ENCODE measurements at regions not wholly inside any gene's neighbourhood (a gene's known extent, or its start where the extent isn't known, plus 50 kb on each side); places are given as distances from the start of the nearest gene placed in this dataset.

GRCh38 chr13:62524498-62524897, 1108.8 kb upstream of the PCDH20 start:
- Histone ChIP-seq H3K27me3 (ENCODE audit: control insufficient read depth, insufficient read depth, low read length) (no peaks in the 10 kb centered on the region), H3K9ac (ENCODE audit: low read depth, low read length) (no peak overlapping the region), H3K23ac (ENCODE audit: low read depth, low read length) (no peak overlapping the region), H3K56ac (ENCODE audit: extremely low read depth, insufficient read depth, low read length) (no peak overlapping the region), H3K79me1 (ENCODE audit: low read depth in 1 of 2, low read length in 2 of 2) (no peaks in the 10 kb centered on the region), H3K36me3 (ENCODE audit: control insufficient read depth, insufficient read depth, low read length) (no peaks in the 10 kb centered on the region), H3K4me2 (ENCODE audit: low read depth, low read length) (no peak overlapping the region), H3K18ac (ENCODE audit: low read depth, low read length) (no peak overlapping the region), H3K4me3 (ENCODE audit: insufficient read depth, low read depth, low read length) (no peak overlapping the region), H2BK5ac (ENCODE audit: low read depth, low read length, poor library complexity, severe bottlenecking) (no peak overlapping the region), H3K4me1 (ENCODE audit: control insufficient read depth, insufficient read depth, low read length) (no peaks in the 10 kb centered on the region), H2BK15ac (ENCODE audit: low read depth, low read length) (no peak overlapping the region), H2AK5ac (ENCODE audit: low read depth, low read length) (no peak overlapping the region), H2BK20ac (ENCODE audit: low read depth, low read length) (no peak overlapping the region), H4K91ac (ENCODE audit: insufficient read depth, low read depth, low read length) (no peak overlapping the region), H2BK120ac (ENCODE audit: low read depth, low read length) (no peak overlapping the region), H3K9me3 (ENCODE audit: control insufficient read depth, insufficient read depth, low read length) (no peaks in the 10 kb centered on the region), H2AFZ (replicated peaks; ENCODE audit: low read length, poor library complexity) (no peak overlapping the region), H4K5ac (ENCODE audit: low read depth, low read length) (no peak overlapping the region), H3K9me1 (ENCODE audit: insufficient read depth, low read length) (no peaks in the 10 kb centered on the region), H2AK9ac (replicated peaks; ENCODE audit: low read depth, low read length, poor library complexity) (no peak overlapping the region), H3K14ac (replicated peaks; ENCODE audit: low read depth, low read length) (no peak overlapping the region), H4K8ac (ENCODE audit: low read depth in 2 of 2, low read length in 2 of 2) (no peak overlapping the region), H4K20me1 (ENCODE audit: insufficient read depth, low read length) (no peaks in the 10 kb centered on the region), H3K4ac (ENCODE audit: low read depth, low read length) (no peak overlapping the region), H3K27ac (ENCODE audit: insufficient read depth, low read length) (no peak overlapping the region)
- DNase-seq = no peak
- POLR2A ChIA-PET (ENCODE audit: unreplicated experiment) = no interaction called here
- in situ Hi-C loops (cut with MboI; ENCODE audit: low sequenced_read_pairs) (no loop called here), intact Hi-C loops (cut with micrococcal nuclease) (no loop called here), dilution Hi-C loops (cut with HindIII; ENCODE audit: low sequenced_read_pairs, unreplicated experiment) (no loop called here)
- TF ChIP-seq RAD21 (IDR thresholded peaks at IDR 0.05; ENCODE audit: low read length) = no peak
- no peak for TF ChIP-seq ELK1 (IDR thresholded peaks at IDR 0.05; ENCODE audit: borderline replicate concordance, low read depth, low read length)
- no peak for TF ChIP-seq BHLHE40 (IDR thresholded peaks at IDR 0.05; ENCODE audit: low read depth, low read length)
- no peak for TF ChIP-seq RFX5 (IDR thresholded peaks at IDR 0.05; ENCODE audit: low read depth, low read length)
- TF ChIP-seq FOS (IDR thresholded peaks at IDR 0.05; ENCODE audit: low read depth, low read length) = no peak
- TF ChIP-seq NFE2L2 (IDR thresholded peaks at IDR 0.05; ENCODE audit: low read depth, low read length) = no peak
- TF ChIP-seq USF2 (IDR thresholded peaks at IDR 0.05; ENCODE audit: low read depth, low read length) = no peak
- TF ChIP-seq MAFK (IDR thresholded peaks at IDR 0.05; ENCODE audit: low read depth, low read length) = no peak
- no peak for TF ChIP-seq CTCF (conservative IDR thresholded peaks at IDR 0.05; ENCODE audit: low read depth, low read length)
- TF ChIP-seq MAZ (IDR thresholded peaks at IDR 0.05; ENCODE audit: borderline replicate concordance, low read depth, low read length) = no peak
- no peak for TF ChIP-seq SMC3 (IDR thresholded peaks at IDR 0.05; ENCODE audit: low read depth, low read length)
- no peak for TF ChIP-seq RCOR1 (IDR thresholded peaks at IDR 0.05; ENCODE audit: insufficient replicate concordance, low read length)
- no peak for TF ChIP-seq POLR2A (IDR thresholded peaks at IDR 0.05; ENCODE audit: low read depth, low read length)
- no peak for TF ChIP-seq MXI1 (IDR thresholded peaks at IDR 0.05; ENCODE audit: borderline replicate concordance, low read depth, low read length)
- TF ChIP-seq CHD1 (IDR thresholded peaks at IDR 0.05; ENCODE audit: low read depth, low read length) = no peak
- TF ChIP-seq CEBPB (IDR thresholded peaks at IDR 0.05; ENCODE audit: low read depth, low read length) = no peak
- CTCF ChIA-PET = interaction anchor here (1.5 kb wide), 1 partner anchor 12 kb away, joined by 5 read pairs; no protein-coding TSS in a partner anchor
- WGBS, 2 experiments (ENCODE audit: extremely low coverage in 2 of 2, insufficient read length in 1 of 2) = no CpG with 5 or more reads among the region's 1 CpG
- ATAC-seq (ENCODE audit: low read depth) = no peak
- no TSS peak for BruUV-seq (replicated peaks)
